Muscle layer of colon (tissue), 2 donors: ENCODE measurements at regions not wholly inside any gene's neighbourhood (a gene's known extent, or its start where the extent isn't known, plus 50 kb on each side); places are given as distances from the start of the nearest gene placed in this dataset.
"Not testable (repeated sequence)": the region's sequence is repeated elsewhere in the genome, so short reads cannot be mapped to it uniquely, and the experiment has no call there.

Experiments
- H3K27ac ChIP-seq: one replicate; pipeline ENCODE4 v1.7.0; 2013; ENCODE audit warnings: low read depth, mild to moderate bottlenecking, low read length, moderate library complexity
- H3K27me3 ChIP-seq, 2 donors: one replicate each; pipeline ENCODE4 v1.7.0; 2013; ENCODE audit warnings: low read length in 2 of 2, mild to moderate bottlenecking in 2 of 2; ENCODE audit not compliant: insufficient read depth in 2 of 2, control insufficient read depth in 1 of 2
- H3K36me3 ChIP-seq: one replicate; pipeline ENCODE4 v1.7.0; 2013; ENCODE audit warnings: mild to moderate bottlenecking, low read length; ENCODE audit not compliant: insufficient read depth
- H3K4me1 ChIP-seq: one replicate; pipeline ENCODE4 v1.7.0; 2013; ENCODE audit warnings: mild to moderate bottlenecking, low read length; ENCODE audit not compliant: insufficient read depth
- H3K4me3 ChIP-seq, 2 donors: one replicate each; pipeline ENCODE4 v1.7.0; 2013; ENCODE audit warnings: low read length in 2 of 2, low read depth in 1 of 2, mild to moderate bottlenecking in 1 of 2, moderate library complexity in 1 of 2
- H3K9ac ChIP-seq: one replicate; pipeline ENCODE4 v1.7.0; 2013; ENCODE audit warnings: low read length
- H3K9me3 ChIP-seq: one replicate; pipeline ENCODE4 v1.7.0; 2013; ENCODE audit warnings: mild to moderate bottlenecking, low read length
- donor health status: abdominal sarcoma.
- donor health status: Adenocarcinoma of cecum.

- Histone ChIP-seq H3K36me3 (no peaks in the 10 kb centered on the region), H3K4me1 (no peaks in the 10 kb centered on the region), H3K9me3 (no peaks in the 10 kb centered on the region), H3K27ac (no peak overlapping the region), H3K27me3 (no peaks in the 10 kb centered on the region), H3K9ac (no peak overlapping the region), H3K4me3 (no peak overlapping the region)
These were observed 187.6 kb downstream of the RGS9 start for GRCh38 chr17:65324611-65325342.

GRCh38 chr17:65323049-65323448, 185.9 kb downstream of the RGS9 start:
- Histone ChIP-seq H3K27ac (no peak overlapping the region), H3K9ac (no peak overlapping the region), H3K4me1 (no peaks in the 10 kb centered on the region), H3K27me3 (no peaks in the 10 kb centered on the region), H3K9me3 (no peaks in the 10 kb centered on the region), H3K36me3 (no peaks in the 10 kb centered on the region), H3K4me3 (no peak overlapping the region)

GRCh38 chr17:65320820-65321219, 183.7 kb downstream of the RGS9 start:
- Histone ChIP-seq H3K9me3 (no peaks in the 10 kb centered on the region), H3K27me3 (no peaks in the 10 kb centered on the region), H3K9ac (no peak overlapping the region), H3K36me3 (no peaks in the 10 kb centered on the region), H3K27ac (no peak overlapping the region), H3K4me3 (no peak overlapping the region), H3K4me1 (no peaks in the 10 kb centered on the region)

GRCh38 chr17:65314212-65314611, 177.0 kb downstream of the RGS9 start:
- Histone ChIP-seq H3K9ac (no peak overlapping the region), H3K27me3 (no peaks in the 10 kb centered on the region), H3K27ac (no peak overlapping the region), H3K4me3 (no peak overlapping the region), H3K36me3 (no peaks in the 10 kb centered on the region), H3K4me1 (no peaks in the 10 kb centered on the region), H3K9me3 (no peaks in the 10 kb centered on the region)

GRCh38 chr17:65312718-65313377, 175.7 kb downstream of the RGS9 start:
- Histone ChIP-seq H3K4me3 (no peak overlapping the region), H3K9ac (no peak overlapping the region), H3K27me3 (no peaks in the 10 kb centered on the region), H3K36me3 (no peaks in the 10 kb centered on the region), H3K9me3 (no peaks in the 10 kb centered on the region), H3K27ac (no peak overlapping the region), H3K4me1 (no peaks in the 10 kb centered on the region)

GRCh38 chr17:65311261-65311660, 174.1 kb downstream of the RGS9 start:
- H3K9ac ChIP-seq: no peak overlapping the region
- H3K4me1 ChIP-seq: no peaks in the 10 kb centered on the region
- H3K9me3 ChIP-seq: no peaks in the 10 kb centered on the region
- no peaks in the 10 kb centered on the region for H3K36me3 ChIP-seq
- no peaks in the 10 kb centered on the region for H3K27me3 ChIP-seq
- no peak overlapping the region for H3K27ac ChIP-seq
- H3K4me3 ChIP-seq: no peak overlapping the region

- no peak overlapping the region for H3K4me3 ChIP-seq
These were observed 170.8 kb downstream of the RGS9 start for GRCh38 chr17:65307961-65308316.

GRCh38 chr17:65307081-65307960, 170.2 kb downstream of the RGS9 start:
- Histone ChIP-seq H3K4me1 (no peaks in the 10 kb centered on the region), H3K27me3 (no peaks in the 10 kb centered on the region), H3K9ac (no peak overlapping the region), H3K27ac (no peak overlapping the region), H3K36me3 (no peaks in the 10 kb centered on the region), H3K4me3 (no peak overlapping the region), H3K9me3 (no peaks in the 10 kb centered on the region)

More at GRCh38 chr17:65307961-65308316, 170.8 kb downstream of the RGS9 start:
- Histone ChIP-seq H3K27ac (no peak overlapping the region), H3K4me1 (no peaks in the 10 kb centered on the region), H3K9me3 (no peaks in the 10 kb centered on the region), H3K27me3 (no peaks in the 10 kb centered on the region), H3K36me3 (no peaks in the 10 kb centered on the region), H3K9ac (no peak overlapping the region)

GRCh38 chr17:65305778-65306177, 168.6 kb downstream of the RGS9 start:
- Histone ChIP-seq H3K4me3 (no peak overlapping the region), H3K27ac (no peak overlapping the region), H3K27me3 (no peaks in the 10 kb centered on the region), H3K36me3 (no peaks in the 10 kb centered on the region), H3K4me1 (no peaks in the 10 kb centered on the region), H3K9ac (no peak overlapping the region), H3K9me3 (no peaks in the 10 kb centered on the region)

GRCh38 chr17:65305116-65305515, 167.9 kb downstream of the RGS9 start:
- H3K36me3 ChIP-seq: no peaks in the 10 kb centered on the region
- no peak overlapping the region for H3K9ac ChIP-seq
- H3K4me1 ChIP-seq: no peaks in the 10 kb centered on the region
- H3K9me3 ChIP-seq: no peaks in the 10 kb centered on the region
- H3K27ac ChIP-seq: no peak overlapping the region
- no peak overlapping the region for H3K4me3 ChIP-seq
- no peaks in the 10 kb centered on the region for H3K27me3 ChIP-seq

- H3K4me1 ChIP-seq, H3K27ac ChIP-seq, H3K9ac ChIP-seq, H3K27me3 ChIP-seq, H3K9me3 ChIP-seq, H3K36me3 ChIP-seq, H3K4me3 ChIP-seq: not testable (repeated sequence)
These were observed 164.7 kb downstream of the RGS9 start for GRCh38 chr17:65301882-65302281.
